GM18508 (cell line): ENCODE measurements at regions not wholly inside any gene's neighbourhood (a gene's known extent, or its start where the extent isn't known, plus 50 kb on each side); places are given as distances from the start of the nearest gene placed in this dataset.

Experiments used
- ATAC-seq: cut with Tn5 transposase; IDR thresholded peaks from one replicate; pipeline ENCODE4 v1.9.1; 2021; ENCODE audit warnings: moderate number of reproducible peaks; ENCODE audit not compliant: insufficient read depth, unreplicated experiment

DNA sequence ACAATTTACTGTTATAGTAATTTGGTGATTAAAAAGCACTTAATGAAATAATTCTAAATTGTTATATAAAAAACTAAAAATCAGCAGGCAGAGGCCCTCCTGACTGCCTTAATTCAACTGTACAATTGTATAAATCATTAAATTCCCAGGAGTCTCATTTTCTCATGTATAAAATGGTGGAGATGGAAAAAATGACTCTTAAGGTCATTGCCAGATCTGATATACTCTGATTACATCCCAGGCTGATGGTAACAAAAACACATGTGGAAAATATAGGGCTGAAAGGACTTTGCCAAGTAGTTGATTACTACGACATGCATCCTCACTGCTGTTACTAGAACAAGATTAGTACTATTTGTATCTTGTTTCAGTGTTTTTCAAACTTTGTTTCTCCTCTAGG, 1020.0 kb upstream of the SLC10A2 start:
- no peak for ATAC-seq

DNA sequence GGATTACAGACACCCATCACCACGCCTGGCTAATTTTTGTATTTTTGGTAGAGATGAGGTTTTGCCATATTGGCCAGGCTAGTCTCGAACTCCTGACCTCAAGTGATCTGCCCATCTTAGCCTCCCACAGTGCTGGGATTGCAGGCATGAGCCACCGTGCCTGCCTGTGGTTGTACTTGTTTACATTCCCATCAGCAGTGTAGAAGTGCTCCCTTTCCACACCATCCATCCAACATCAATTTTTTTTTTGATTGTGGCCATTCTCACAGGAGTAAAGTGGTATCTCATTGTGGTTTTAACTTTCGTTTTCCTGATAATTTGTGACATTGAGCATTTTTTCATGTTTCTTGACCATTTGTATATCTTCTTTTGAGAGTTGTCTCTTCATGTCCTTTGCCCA, 1019.4 kb upstream of the SLC10A2 start:
- no peak for ATAC-seq

DNA sequence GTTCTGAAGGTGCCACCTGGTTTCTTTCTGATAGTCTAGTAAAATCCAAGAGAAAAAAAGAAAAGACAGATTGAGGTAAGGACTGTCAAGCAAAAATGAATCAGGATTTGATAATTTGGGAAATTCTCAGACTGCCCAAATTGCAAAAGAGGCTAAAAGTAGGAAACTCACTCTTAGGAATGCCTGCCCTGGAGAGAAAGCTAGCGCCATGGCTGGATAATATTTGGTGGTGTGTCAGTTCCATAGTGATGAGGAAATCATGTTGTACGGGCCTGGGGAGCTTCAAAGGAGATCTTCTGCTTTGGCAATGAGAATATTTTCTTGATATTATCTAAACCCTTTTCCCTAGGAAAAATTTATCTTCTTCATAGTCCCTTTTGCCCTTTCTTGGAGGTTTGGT, 1008.1 kb upstream of the SLC10A2 start:
- ATAC-seq, result no peak

GRCh38 chr13:104071806-104072205, 1005.6 kb upstream of the SLC10A2 start:
- ATAC-seq, result no peak

- no peak for ATAC-seq
Observed at GRCh38 chr13:104065328-104065727, 999.1 kb upstream of the SLC10A2 start.

- ATAC-seq, result no peak
Observed at GRCh38 chr13:104057861-104058260, 991.6 kb upstream of the SLC10A2 start.

GRCh38 chr13:104045907-104046306, 979.7 kb upstream of the SLC10A2 start:
- no peak for ATAC-seq

GRCh38 chr13:104043184-104043583, 977.0 kb upstream of the SLC10A2 start:
- no peak for ATAC-seq

DNA sequence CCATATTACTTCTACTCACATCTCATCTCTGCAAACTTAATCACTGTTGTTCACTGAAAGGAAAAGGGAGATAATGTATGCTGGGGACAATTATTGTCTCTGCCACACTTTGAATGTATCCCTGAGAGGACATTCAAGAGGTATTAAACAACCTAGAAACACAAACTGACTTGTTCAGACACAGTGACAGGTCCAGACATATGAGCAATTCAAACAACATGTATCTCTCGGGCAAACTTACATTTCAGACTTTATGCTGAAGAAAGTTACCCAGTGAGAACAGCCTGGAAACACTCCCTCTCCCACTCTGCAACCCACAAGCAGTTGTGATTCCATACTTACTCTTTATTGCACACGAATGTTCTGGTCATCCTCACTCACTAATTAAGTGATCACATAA, 968.7 kb upstream of the SLC10A2 start:
- no peak for ATAC-seq

DNA sequence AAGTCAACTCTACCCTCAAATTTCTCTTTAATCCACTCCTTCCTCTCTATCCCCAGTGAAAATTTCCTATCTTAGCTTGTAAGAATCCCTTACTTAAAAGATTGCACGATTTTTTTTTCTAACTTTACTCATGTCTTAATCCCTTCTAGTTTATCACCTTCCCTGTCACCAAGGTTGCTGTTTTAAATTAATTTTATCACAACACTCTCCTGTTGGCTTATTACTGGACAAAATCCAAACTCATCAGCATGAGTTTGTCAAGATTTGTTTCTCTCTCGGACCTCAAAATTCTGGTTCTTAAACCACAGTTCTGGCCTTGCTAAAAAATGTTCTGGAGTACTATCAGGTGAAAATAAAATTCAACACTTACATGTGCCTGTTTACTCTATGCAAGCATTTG, 959.1 kb upstream of the SLC10A2 start:
- ATAC-seq, result no peak

DNA sequence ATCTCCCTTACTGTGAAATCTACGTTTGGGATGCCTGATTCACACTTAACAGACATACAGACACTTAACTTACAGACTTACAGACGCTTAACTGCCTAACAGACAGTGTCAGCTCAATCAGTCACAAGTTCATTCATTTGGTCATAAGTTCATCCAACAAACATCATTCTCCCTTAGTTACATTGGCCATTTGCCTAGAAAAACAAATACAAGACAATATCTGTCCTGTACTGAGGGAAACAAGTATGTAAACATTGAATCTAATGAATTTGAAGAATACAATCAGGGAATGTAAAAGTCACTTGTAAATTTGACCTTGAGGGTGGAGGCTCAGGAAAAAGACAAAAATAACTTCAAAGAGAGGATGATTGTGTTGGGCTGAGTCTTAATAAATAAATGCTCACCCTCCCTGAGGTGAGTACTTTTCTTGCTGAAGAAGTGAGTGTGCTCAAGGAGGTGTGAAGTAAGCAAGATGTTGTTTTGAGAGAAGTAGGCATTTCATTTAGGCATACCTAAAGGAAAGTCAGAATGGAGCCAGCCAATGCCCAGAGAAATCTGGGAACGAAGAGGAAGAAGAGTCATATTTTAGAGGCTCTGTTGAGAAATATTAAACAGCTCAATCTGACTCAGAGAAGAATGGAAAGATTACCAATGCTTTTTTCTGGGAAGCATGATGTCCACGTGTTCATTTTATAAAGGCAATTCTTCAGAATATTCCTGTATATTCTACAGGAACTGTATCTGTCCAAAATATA, 958.4 kb upstream of the SLC10A2 start:
- no peak for ATAC-seq

- no peak for ATAC-seq
Observed at GRCh38 chr13:104021806-104022397, 955.7 kb upstream of the SLC10A2 start.

- no peak for ATAC-seq
Observed at GRCh38 chr13:104017317-104017716, 951.1 kb upstream of the SLC10A2 start.

DNA sequence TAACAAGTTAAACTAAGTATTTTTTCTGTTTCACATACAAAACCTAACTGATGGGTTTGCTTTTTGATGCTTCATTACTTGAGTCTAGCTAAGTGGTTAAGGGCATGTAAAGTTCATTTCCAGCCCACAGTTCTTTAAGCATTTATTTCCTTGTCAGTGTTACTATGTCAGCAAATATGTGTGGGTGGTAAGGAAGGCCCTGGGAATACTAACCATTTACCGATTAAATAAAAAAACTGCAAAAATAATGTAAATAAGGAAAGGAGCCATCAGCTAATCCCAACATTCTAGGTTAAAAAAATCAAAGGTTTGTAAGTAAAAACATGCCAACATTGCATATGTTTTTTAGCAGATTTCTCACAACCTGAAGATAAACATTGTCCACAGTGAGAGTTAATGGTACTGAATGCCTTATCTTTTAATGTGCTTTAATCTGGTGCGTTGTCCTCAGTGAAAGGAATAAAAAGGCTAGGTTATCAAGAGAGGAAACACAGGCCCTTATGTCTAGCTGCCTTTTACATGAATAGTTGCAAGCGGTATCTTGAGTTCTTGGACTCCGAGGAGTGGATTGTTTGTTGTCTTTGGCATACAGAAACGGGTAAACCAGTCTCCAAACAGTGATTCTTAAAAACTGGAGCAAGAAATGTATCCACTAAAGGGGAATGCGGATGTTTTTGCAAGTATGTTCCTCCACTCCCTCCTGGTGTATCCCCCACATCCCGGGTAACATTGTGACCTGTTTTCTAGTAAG, 949.6 kb upstream of the SLC10A2 start:
- ATAC-seq, result no peak

DNA sequence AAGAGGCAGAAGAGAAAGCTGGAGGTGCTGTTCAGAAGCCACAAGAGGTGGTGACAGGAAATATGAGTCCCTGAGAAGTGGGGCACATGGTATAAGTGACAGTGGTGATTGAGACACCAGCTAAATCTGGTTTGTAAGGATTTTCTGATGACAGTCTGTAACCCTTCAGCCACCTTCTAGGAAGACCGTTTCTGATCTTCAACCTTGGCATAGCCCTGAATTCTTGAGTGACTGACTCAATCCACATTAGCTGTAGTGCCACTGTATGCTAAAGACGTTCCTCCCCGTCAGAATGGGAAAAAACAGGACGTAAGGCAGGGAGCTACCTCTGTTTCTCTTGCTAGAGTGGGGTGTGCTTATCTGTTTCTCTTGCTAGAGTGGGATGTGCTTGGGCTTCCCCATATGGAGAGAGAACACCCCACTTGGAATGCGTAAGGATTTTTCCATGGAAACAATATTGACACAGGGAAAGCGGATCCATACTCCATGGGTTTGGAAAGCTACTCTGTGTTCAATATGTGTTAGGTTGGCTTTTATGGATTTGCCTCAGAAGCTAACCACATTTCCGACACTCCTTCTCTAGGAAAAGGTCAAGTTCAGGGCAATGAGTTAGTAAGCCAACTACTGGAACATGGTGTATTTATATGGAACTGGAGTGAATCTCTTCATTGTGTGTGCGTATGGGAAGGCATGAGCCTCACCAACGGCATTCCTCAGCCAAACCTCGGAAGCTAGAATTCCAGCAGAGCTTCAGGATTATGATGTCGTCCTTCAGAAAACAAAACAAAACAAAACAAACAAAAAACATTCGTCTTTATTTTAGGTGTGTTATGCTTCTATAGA, 948.8 kb upstream of the SLC10A2 start:
- no peak for ATAC-seq

GRCh38 chr13:104011505-104012241, 945.5 kb upstream of the SLC10A2 start:
- no peak for ATAC-seq

- no peak for ATAC-seq
Observed at GRCh38 chr13:104008541-104009435, 942.6 kb upstream of the SLC10A2 start.

DNA sequence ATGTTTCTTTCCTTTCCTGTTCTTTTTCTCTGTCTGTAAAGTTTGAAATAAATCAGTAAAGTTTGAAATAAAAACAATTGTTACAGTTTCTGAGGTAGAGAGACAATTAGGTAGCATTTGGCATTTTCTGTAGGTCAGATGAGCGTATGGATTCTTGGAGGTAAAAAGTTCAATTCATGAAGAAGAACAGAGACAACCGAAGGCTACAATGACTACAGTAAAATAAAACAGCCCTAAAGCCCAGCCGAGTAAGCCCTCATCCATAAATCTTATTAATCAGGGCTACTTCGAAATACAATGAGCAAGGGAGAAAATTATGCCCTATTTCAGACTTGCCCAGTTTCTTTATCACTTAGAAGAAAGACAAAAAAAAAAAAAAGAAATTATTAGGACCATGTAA, 941.9 kb upstream of the SLC10A2 start:
- ATAC-seq, result no peak

GRCh38 chr13:104006625-104007075, 940.4 kb upstream of the SLC10A2 start:
- no peak for ATAC-seq
